H9 (cell line): ENCODE measurements at regions not wholly inside any gene's neighbourhood (a gene's known extent, or its start where the extent isn't known, plus 50 kb on each side); places are given as distances from the start of the nearest gene placed in this dataset.

Experiments
- DNase-seq: peaks from one replicate; pipeline ENCODE4 v3.0.0-alpha.2; 2017
- H2AFZ ChIP-seq: one replicate; pipeline ENCODE4 v1.6.1; 2013; ENCODE audit warnings: mild to moderate bottlenecking, low read length, control low read depth, moderate library complexity
- H2AK5ac ChIP-seq: 2 replicates; pipeline ENCODE4 v1.6.1; 2013; ENCODE audit warnings: low read length, control low read depth, mixed read lengths; ENCODE audit not compliant: insufficient read length
- H2BK120ac ChIP-seq: one replicate; pipeline ENCODE4 v1.6.1; 2013; ENCODE audit warnings: low read depth, mild to moderate bottlenecking, low read length, control low read depth, inconsistent platforms; ENCODE audit not compliant: poor library complexity, severe bottlenecking
- H2BK12ac ChIP-seq: 2 replicates; pipeline ENCODE4 v1.6.1; 2013; ENCODE audit warnings: low read length, control low read depth, mixed read lengths, low read depth; ENCODE audit not compliant: insufficient read length
- H2BK15ac ChIP-seq: 2 replicates; pipeline ENCODE4 v1.6.1; 2013; ENCODE audit warnings: low read depth, low read length, control low read depth
- H2BK20ac ChIP-seq: one replicate; pipeline ENCODE4 v1.6.1; 2013; ENCODE audit warnings: low read depth, mild to moderate bottlenecking, low read length, control low read depth, inconsistent platforms; ENCODE audit not compliant: poor library complexity, severe bottlenecking
- H2BK5ac ChIP-seq: 2 replicates; pipeline ENCODE4 v1.6.1; 2013; ENCODE audit warnings: low read length, control low read depth, mixed read lengths; ENCODE audit not compliant: insufficient read length
- H3K14ac ChIP-seq: 2 replicates; pipeline ENCODE4 v1.6.1; 2013; ENCODE audit warnings: low read length, control low read depth; ENCODE audit not compliant: insufficient read depth
- H3K18ac ChIP-seq: 2 replicates; pipeline ENCODE4 v1.6.1; 2013; ENCODE audit warnings: low read depth, mild to moderate bottlenecking, mixed read lengths, low read length, control low read depth; ENCODE audit not compliant: insufficient read length
- H3K23ac ChIP-seq: 2 replicates; pipeline ENCODE4 v1.6.1; 2013; ENCODE audit warnings: low read length, control low read depth, mixed read lengths, low read depth; ENCODE audit not compliant: insufficient read length
- H3K23me2 ChIP-seq: 2 replicates; pipeline ENCODE4 v1.6.1; 2013; ENCODE audit warnings: low read depth, mild to moderate bottlenecking, mixed read lengths, low read length, control low read depth; ENCODE audit not compliant: insufficient read length, poor library complexity, severe bottlenecking
- H3K27ac ChIP-seq: 2 replicates; pipeline ENCODE4 v1.5.1; 2013; ENCODE audit warnings: low read length, control low read depth, mixed read lengths, low read depth; ENCODE audit not compliant: insufficient read length
- H3K27me3 ChIP-seq: 2 replicates; pipeline ENCODE4 v1.6.1; 2013; ENCODE audit warnings: low read length, control low read depth, inconsistent platforms; ENCODE audit not compliant: insufficient read depth
- H3K4ac ChIP-seq: 2 replicates; pipeline ENCODE4 v1.6.1; 2013; ENCODE audit warnings: low read depth, mild to moderate bottlenecking, control low read depth, inconsistent platforms, low read length, moderate library complexity
- H3K4me1 ChIP-seq: 2 replicates; pipeline ENCODE4 v1.6.1; 2013; ENCODE audit warnings: low read length, control low read depth, inconsistent platforms; ENCODE audit not compliant: insufficient read depth
- H3K4me2 ChIP-seq: 2 replicates; pipeline ENCODE4 v1.6.1; 2013; ENCODE audit warnings: low read length, control low read depth, mixed read lengths; ENCODE audit not compliant: insufficient read length, insufficient read depth
- H3K56ac ChIP-seq: 2 replicates; pipeline ENCODE4 v1.6.1; 2013; ENCODE audit warnings: low read depth, mild to moderate bottlenecking, mixed read lengths, low read length, control low read depth; ENCODE audit not compliant: insufficient read length
- H3K79me1 ChIP-seq: 2 replicates; pipeline ENCODE4 v1.6.1; 2013; ENCODE audit warnings: low read depth, mild to moderate bottlenecking, moderate library complexity, low read length, control low read depth, inconsistent platforms; ENCODE audit not compliant: insufficient read depth, poor library complexity, severe bottlenecking
- H3K79me2 ChIP-seq: 2 replicates; pipeline ENCODE4 v1.6.1; 2013; ENCODE audit warnings: low read length, control low read depth, inconsistent platforms; ENCODE audit not compliant: insufficient read depth
- H3K9ac ChIP-seq: 2 replicates; pipeline ENCODE4 v1.6.1; 2013; ENCODE audit warnings: low read length, control low read depth, mixed read lengths; ENCODE audit not compliant: insufficient read length; ENCODE audit errors: extremely low read depth
- H3K9me3 ChIP-seq: one replicate; pipeline ENCODE4 v1.6.1; 2013; ENCODE audit warnings: low read depth, low read length, inconsistent platforms; ENCODE audit not compliant: control insufficient read depth
- H3T11ph ChIP-seq: one replicate; pipeline ENCODE4 v1.6.1; 2013; ENCODE audit warnings: mild to moderate bottlenecking, low read length, control low read depth, inconsistent platforms
- H4K20me1 ChIP-seq: one replicate; pipeline ENCODE4 v1.6.1; 2013; ENCODE audit not compliant: control insufficient read depth, insufficient read length, insufficient read depth
- H4K5ac ChIP-seq: 2 replicates; pipeline ENCODE4 v1.6.1; 2013; ENCODE audit warnings: low read depth, mild to moderate bottlenecking, mixed read lengths, low read length, control low read depth; ENCODE audit not compliant: insufficient read length
- H4K8ac ChIP-seq: replicated peaks from 2 replicates; pipeline ENCODE4 v1.6.1; 2013; ENCODE audit warnings: low read length, control low read depth, mixed read lengths, low read depth; ENCODE audit not compliant: insufficient read length
- H4K91ac ChIP-seq: 2 replicates; pipeline ENCODE4 v1.6.1; 2013; ENCODE audit warnings: low read depth, mild to moderate bottlenecking, moderate library complexity, mixed read lengths, low read length, control low read depth; ENCODE audit not compliant: insufficient read length
- H3K27ac Mint-ChIP-seq, 3 experiments: 2 replicates in 2 of 3; 3 replicates in 1 of 3; pipeline ENCODE4 v1.8.0; 2020 to 2021; ENCODE audit warnings: mixed read lengths in 3 of 3, mild to moderate bottlenecking in 1 of 3, moderate library complexity in 1 of 3
- H3K27me3 Mint-ChIP-seq: 2 replicates; pipeline ENCODE4 v1.8.0; 2021; ENCODE audit warnings: low read depth, mild to moderate bottlenecking, moderate library complexity, mixed read lengths
- H3K36me3 Mint-ChIP-seq, 3 experiments: 2 replicates in 2 of 3; 3 replicates in 1 of 3; pipeline ENCODE4 v1.8.0; 2020 to 2021; ENCODE audit warnings: low read depth in 3 of 3, mixed read lengths in 3 of 3; ENCODE audit not compliant: insufficient read depth in 1 of 3
- H3K4me1 Mint-ChIP-seq, 2 experiments: 2 replicates each; pipeline ENCODE4 v1.8.0; 2020; ENCODE audit warnings: mixed read lengths in 2 of 2
- H3K4me3 Mint-ChIP-seq, 2 experiments: 2 replicates in 1 of 2; 3 replicates in 1 of 2; pipeline ENCODE4 v1.8.0; 2020 to 2021; ENCODE audit warnings: mild to moderate bottlenecking in 2 of 2, mixed read lengths in 2 of 2, moderate library complexity in 1 of 2
- H3K9me3 Mint-ChIP-seq, 2 experiments: 2 replicates in 1 of 2; 3 replicates in 1 of 2; pipeline ENCODE4 v1.8.0; 2020; ENCODE audit warnings: mild to moderate bottlenecking in 2 of 2, mixed read lengths in 2 of 2, moderate library complexity in 1 of 2
- CTCF ChIP-seq: fragments of 200-600 bp; sonication (generic); conservative IDR thresholded peaks from 3 replicates; pipeline ENCODE4 v1.8.0; 2021; ENCODE audit warnings: antibody characterized with exemption, mild to moderate bottlenecking
- WGBS: extraction: QIAGEN DNeasy Blood & Tissue Kit; methylation state at CpG from one replicate; pipeline ENCODE4 v1.1.7; 2013; ENCODE audit warnings: missing lambda C conversion rate, low lambda C conversion rate, mixed read lengths; ENCODE audit not compliant: insufficient read length; ENCODE audit errors: extremely low coverage; 5-methylcytosine and 5-hydroxymethylcytosine counted together

DNA sequence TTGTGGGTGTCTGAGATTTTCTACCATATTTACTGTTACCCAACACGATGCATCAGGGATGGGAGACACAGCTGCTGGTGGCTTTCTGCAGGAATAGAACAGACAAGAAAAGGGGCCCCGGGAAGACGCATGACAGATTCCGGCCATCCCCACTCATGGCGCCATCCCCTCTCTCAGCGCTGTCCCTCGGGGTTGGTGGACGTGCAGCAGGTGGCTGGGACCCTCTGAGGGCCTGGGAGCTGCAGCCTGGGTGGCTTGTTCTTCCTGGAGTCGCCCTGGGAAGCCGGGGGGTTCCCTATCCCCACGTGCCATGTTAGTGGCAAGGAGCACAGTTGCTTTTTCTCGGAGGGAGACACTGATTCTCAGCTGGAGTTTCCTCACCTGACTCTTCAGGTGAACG lies 1123.3 kb downstream of the BRD1 start:
- Histone ChIP-seq H2BK20ac (no peak overlapping the region), H3K56ac (no peak overlapping the region), H3K27ac (no peak overlapping the region), H3K9ac (no peak overlapping the region), H3K4me2 (no peak overlapping the region), H2BK12ac (no peak overlapping the region), H4K5ac (no peak overlapping the region), H2BK15ac (no peak overlapping the region), H3K14ac (no peak overlapping the region), H3K4me1 (no peaks in the 10 kb centered on the region; the same call in 1 of the 2 replicates), H2BK120ac (no peak overlapping the region), H4K91ac (no peak overlapping the region), H3K79me1 (no peaks in the 10 kb centered on the region), H4K8ac (no peak overlapping the region), H3K27me3 (no peaks in the 10 kb centered on the region), H2AK5ac (no peak overlapping the region), H2AFZ (no peak overlapping the region), H3K4ac (no peak overlapping the region), H3K9me3 (no peaks in the 10 kb centered on the region), H3K23me2 (no peaks in the 10 kb centered on the region), H4K20me1 (no peaks in the 10 kb centered on the region), H3K18ac (no peak overlapping the region), H3K23ac (no peak overlapping the region), H3T11ph (no peak overlapping the region), H3K79me2 (no peaks in the 10 kb centered on the region), H2BK5ac (no peak overlapping the region)
- no peak for DNase-seq
- WGBS: no CpG with 5 or more reads among the region's 13 CpGs
- TF ChIP-seq CTCF: no peak
- H3K36me3 Mint-ChIP-seq: no peaks in the 10 kb centered on the region; a peak in 1 of 7 replicates
- H3K9me3 Mint-ChIP-seq: no peaks in the 10 kb centered on the region
- H3K27me3 Mint-ChIP-seq: no peaks in the 10 kb centered on the region
- H3K27ac Mint-ChIP-seq: peak overlapping the region in 1 of 3 experiments; percentile 78; a peak in 1 of 7 replicates
- no peak overlapping the region for H3K4me3 Mint-ChIP-seq
- peaks cover 3 to 12% of the 10 kb centered on the region in 2 experiments; a peak in 2 of 4 replicates for H3K4me1 Mint-ChIP-seq
